ENCODE measurements at regions not wholly inside any gene's neighbourhood (a gene's known extent, or its start where the extent isn't known, plus 50 kb on each side); places are given as distances from the start of the nearest gene placed in this dataset.

GRCh38 chr10:28938745-28939144, 261.4 kb downstream of the BAMBI start:
- no peak for TF ChIP-seq CTCF (conservative IDR thresholded peaks at IDR 0.05)
- no peak for TF ChIP-seq ZFX (IDR thresholded peaks at IDR 0.05)
